NCI-H2196 treated with DMSO at 0.1 percent for 48 hours (cell line): ENCODE measurements at regions not wholly inside any gene's neighbourhood (a gene's known extent, or its start where the extent isn't known, plus 50 kb on each side); places are given as distances from the start of the nearest gene placed in this dataset.

Experiments used
- DNase-seq: peaks from one replicate; lab custom pipeline; 2025; ENCODE audit not compliant: unreplicated experiment; lab: John Stamatoyannopoulos, UW

DNA sequence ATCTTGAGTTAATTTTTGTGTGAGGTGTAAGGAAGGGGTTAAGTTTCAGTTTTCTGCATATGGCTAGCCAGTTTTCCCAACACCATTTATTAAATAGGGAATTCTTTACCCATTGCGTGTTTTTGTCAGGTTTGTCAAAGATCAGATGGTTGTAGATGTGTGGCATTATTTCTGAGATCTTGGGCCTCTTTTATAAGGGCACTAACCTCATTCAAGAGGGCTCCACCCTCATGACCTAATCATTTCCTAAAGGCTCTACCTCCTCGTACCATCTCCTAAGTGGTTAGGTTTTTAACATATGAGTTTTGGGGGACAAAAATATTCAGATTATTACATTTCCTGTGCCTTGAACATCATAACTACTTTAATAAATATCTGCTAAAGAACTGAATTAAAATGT, 510.9 kb downstream of the UTRN start:
- DNase-seq: no peak

DNA sequence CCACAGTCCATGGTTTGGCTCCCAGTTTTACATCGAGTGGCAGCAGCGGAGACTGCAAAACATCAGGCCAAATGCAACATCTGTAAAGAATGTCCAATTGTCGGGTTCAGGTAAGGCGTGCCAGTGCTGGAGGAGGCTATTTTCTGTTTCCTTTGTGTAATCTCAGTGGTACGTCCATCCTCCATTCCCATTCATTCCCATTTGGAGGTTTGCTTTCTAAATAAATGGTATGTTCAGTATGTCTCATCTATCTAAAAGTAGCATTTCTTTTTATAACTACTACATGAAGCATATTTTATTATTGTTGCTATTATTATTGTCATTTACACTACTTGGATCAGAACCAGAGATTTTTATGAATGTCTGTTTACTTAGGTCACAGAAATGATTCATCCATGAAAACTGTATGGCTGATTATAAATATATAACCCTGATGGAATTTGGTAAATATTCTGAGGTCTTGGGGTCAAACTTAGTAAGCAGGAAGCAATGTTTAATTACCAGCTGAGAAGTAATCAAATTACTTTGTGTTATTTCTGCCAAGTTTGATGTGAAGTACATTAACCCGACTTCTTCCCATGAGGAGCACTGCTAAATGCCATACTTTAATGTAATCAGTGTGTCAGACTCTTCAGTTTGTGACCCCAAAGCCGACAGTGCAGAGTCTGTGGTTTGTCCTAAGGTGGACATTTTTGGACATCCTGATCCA, 512.9 kb downstream of the UTRN start:
- no peak for DNase-seq

DNA sequence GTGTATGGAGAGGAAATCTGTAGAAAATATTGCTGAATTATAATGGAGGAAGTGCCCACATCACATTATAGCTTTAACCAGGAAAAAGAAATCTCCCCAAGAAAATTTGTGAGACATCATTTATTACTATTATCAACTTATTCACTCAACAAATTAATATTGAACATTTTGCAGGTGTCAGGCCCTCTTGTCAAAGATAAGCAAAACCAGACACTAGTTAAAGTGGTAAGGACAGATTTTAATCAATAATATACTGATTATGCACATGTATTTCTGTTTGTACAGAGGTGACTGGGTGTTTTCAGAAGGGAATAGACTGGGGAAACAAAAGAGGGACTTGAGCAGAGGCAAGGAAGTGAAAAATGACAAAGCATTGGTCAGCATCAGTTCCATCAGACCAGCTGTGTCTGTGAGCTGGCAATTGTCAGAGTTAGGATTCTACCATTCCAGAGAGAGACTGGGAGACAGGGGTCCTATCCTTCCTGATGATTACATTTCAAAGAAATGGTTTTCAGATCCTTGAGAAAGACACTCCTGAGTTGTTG, 519.2 kb downstream of the UTRN start:
- DNase-seq: no peak

DNA sequence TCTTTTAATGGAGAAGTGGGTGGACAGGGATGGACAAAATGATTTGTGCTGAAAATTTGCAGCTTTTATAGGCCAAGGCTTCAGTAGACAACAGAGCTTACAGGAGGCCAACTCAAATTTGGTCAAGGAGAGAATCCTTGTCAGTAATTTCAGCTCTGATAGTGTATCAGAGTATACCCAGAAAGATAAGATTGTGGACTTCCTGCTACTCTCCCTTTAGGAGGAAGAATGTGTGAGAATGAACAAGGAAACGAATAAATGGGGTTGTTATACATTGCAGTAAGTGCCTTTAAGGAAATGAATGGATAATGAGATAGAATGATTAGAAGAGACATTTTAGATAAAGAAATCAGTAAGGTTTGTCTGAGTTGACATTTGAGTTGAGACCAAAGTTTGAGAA, 519.9 kb downstream of the UTRN start:
- DNase-seq: no peak

DNA sequence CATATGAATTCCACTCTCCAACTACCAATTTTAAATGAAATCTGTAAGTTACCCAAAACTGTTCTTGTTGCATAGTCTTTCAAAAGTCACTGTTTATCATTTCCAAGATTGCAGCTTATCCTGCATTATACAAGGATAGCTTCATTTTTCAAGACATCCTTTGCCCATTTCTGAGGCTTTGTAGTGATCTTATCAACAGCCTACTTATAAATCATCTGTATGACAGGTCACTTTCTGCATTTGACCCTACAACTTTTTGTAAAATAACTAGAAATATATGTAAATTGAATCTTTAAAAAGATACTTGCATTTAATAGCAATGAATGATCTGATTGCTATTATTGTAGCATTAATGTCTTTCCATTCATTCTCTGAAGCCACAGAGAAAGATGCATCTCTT, 521.1 kb downstream of the UTRN start:
- DNase-seq: no peak

DNA sequence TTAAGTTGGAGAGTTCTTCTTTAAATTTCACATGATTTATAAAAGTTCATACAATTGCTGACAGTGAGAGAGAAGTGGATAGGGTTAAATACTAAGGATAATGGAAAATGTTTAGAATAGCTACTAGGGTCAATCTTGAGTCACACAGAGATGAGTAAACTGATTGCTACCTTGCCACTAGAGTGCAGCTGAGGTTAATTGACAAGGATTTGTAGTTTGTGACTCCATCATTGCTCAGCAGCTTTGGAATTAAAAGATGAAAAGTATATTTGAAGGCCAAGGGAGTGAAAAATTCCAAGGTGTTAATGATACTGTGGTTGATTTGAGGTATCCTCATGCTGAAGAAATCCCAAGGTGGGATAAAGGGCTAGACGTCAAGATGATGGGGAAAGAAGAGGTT, 524.0 kb downstream of the UTRN start:
- DNase-seq: no peak

GRCh38 chr6:144809969-144810368, 524.8 kb downstream of the UTRN start:
- no peak for DNase-seq

GRCh38 chr6:144811140-144811539, 526.0 kb downstream of the UTRN start:
- DNase-seq: no peak

DNA sequence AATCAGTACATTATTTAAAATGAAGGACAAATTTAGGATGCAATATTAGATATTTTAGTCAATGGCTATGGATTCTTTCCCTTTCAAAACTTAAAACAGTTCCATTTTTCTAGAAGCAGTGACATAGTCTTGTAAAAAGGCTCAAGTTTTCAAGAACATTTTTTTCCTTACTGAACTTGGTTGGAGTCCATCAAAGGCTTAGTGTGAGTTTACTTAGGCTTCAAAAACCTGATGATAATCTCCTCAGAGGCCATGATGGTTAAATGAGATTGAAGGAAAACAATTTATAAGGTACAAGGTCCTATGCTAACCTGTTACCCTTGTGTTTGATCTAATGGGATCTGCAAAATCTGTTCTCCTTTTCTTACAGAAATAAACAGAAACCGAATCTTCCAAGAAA, 531.8 kb downstream of the UTRN start:
- DNase-seq: no peak

DNA sequence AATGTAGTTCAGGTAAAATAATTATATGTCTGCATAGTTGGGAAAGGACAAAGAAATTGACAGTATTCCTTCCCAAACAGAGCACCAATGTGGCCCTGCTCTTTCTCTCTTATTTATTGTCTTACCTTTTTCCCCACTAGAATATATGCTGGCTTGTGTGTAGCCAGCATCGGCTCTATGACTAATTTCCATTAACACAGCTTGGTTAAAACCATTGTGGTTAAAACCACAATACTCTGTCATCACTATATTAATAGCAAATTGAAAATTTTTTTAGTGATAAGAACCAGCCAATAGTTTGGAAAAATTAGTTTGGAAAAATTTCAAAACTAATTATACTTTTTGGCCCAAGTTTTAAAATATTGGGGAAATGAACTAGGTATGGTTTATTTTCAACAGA, 535.1 kb downstream of the UTRN start:
- no peak for DNase-seq

DNA sequence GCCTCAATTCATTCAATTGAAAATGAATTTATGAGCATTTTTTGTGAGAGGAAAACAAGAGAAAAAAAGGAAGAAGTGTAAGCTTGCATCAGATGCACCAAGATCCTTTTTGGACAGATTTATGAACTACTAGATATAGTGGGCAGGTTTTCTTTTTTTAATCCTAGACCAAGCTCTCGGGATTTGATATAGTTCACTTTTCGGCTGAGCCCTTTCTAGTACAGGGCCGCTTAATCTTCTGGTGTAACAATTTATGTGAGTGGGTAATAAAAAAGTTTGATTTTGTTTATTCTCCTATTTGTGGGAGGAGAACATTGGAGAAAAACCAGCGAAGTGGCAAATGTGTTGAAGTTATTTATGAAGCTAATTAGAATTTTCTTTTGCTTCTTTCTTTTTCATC, 538.0 kb downstream of the UTRN start:
- DNase-seq: no peak

DNA sequence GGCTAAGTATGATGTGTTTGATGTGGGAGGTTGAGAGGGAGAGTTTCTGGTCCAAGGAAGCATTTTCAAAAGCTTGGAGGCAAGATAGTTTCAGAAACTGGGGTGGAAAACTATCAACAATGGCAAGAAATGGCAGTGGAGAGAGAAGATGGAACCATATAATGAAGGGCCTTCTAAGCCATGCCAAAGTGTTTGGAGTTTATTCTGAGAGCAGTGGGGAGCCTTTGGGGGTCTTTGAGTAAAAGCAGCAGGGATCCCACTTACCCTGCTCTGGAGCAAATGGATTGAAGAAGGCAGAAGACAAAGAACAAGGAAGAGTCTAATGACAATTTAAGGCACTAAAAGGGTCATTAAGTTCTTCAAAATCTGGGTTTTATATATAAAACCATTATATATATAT, 538.9 kb downstream of the UTRN start:
- no peak for DNase-seq

DNA sequence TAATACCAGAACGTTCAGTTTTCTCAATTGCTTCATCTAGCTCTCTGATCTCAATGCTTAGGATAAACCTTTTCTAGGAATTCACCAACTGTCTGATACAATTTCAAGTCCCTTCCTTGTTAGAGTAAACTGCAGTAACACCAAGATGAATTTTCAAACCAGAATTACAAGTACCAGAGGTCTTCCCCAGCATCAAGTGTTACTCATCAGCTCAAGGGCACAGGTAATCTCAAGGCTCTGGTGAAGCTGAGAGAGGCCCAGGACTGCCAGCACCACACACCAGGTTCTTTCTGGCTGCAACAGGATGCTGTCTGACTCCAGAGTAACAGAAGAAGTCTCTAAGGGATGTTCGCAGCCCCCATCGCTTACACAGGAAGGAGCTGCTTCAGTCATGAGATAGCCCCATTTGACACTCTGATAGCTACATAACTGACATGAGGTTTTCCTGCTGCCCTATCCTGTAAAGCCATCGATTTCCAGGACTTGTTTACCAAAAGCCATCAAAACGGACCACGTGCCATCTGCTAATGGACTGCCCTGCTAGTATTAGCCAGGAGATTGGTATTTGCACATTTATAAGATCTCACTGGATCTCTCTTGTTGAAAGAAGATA, 549.4 kb downstream of the UTRN start:
- DNase-seq: no peak

DNA sequence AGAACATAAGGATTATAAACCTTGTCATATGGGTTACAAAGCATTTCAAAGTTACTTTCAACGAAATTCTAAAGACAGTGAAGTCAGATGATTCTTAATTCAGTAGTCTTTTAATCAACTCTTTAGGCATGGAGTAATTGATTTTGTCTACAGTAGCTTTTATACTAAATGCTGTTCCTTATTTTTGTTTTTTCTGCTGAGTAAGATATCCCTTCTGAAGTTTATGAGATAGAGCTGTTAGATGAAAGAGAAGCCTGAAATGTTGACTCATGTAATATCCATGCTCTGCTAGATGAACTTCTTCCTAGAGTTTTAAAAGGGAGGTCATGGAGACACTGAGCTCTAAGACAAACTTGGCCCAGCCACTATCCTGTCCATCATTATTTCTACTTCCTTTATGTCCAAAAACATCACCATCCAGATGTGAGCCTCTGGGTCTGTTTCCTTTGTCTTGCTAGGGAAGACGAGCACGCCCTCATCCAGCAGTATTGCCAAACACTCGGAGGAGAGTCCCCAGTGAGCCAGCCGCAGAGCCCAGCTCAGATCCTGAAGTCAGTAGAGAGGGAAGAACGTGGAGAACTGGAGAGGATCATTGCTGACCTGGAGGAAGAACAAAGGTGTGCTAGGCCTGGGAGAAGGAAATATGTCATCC, 550.3 kb downstream of the UTRN start:
- no peak for DNase-seq

GRCh38 chr6:144840619-144841018, 555.5 kb downstream of the UTRN start:
- no peak for DNase-seq

- DNase-seq: no peak
These were observed 558.6 kb downstream of the UTRN start for GRCh38 chr6:144843701-144844100.

GRCh38 chr6:144844596-144844995, 559.5 kb downstream of the UTRN start:
- no peak for DNase-seq

DNA sequence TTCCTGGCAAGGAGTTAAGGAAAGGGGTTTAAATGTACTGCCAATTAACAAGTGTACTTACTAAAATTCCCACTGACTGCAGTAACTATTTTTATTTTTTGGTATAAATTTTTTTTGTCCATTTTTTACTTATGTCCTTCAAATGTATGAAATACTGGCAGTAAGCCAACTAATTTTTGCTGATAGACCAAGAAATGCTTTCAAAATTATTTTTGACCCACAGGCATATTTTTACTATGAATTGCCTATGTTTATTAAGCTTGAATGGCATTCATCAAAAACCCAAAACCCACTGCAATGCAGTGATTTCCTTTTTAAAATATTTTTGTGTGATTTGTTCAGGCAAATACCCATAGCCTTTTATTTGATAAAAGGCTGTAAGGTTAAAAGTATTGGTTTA, 560.1 kb downstream of the UTRN start:
- no peak for DNase-seq

DNA sequence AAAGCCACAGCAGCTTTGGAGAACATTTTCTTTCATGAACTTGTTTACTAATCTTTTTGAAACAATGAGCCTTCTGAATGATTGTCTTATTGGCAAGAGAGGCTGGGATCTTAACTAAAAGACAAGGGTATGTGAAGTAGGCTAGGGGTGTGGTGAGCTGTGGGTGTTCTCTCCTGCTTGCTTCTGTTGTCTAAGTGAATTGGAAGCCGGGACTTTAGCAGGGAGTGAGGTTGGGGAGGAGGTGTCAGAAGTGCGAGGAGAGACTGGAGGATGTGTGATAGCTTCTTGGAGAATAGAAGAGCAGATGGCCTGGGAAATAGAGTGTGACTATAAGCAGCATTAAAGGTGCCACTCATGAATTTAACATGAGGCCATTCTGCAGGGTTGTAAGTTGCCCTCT, 562.8 kb downstream of the UTRN start:
- DNase-seq: no peak

- DNase-seq: no peak
These were observed 564.8 kb downstream of the UTRN start for GRCh38 chr6:144849920-144850319.

- DNase-seq: no peak
These were observed 568.5 kb downstream of the UTRN start for GRCh38 chr6:144853603-144854002.

DNA sequence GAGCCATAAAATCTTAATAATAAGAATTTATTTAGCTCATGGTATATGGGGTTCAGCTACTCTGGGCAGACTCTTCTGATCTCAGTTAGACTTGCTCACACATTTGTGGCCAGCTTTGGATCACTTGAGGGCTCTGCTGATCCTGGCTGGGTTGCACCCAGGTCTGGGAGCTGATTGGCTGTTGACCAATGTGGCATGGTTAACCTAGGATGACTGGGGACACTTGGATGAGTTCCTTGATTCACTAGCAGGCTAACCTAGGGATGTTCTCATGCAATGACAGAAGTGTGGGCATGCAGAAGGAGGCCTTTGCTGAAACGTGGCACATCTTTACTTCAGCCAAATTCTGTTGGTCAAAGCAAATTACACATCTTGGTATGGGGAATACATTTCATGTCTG, 569.5 kb downstream of the UTRN start:
- no peak for DNase-seq
